ENCODE measurements at regions not wholly inside any gene's neighbourhood (a gene's known extent, or its start where the extent isn't known, plus 50 kb on each side); places are given as distances from the start of the nearest gene placed in this dataset.

- no peaks in the 10 kb centered on the region for H3K36me3 ChIP-seq (ENCODE audit: insufficient read depth, low read length)
- H3K9me3 ChIP-seq (replicated peaks; ENCODE audit: low read length) = no peaks in the 10 kb centered on the region
- no peaks in the 10 kb centered on the region for H3K4me1 ChIP-seq (ENCODE audit: control insufficient read depth, insufficient read depth, low read length)
- no peak overlapping the region for H3K4me2 ChIP-seq (ENCODE audit: low read length)
- H3K27me3 ChIP-seq (ENCODE audit: control insufficient read depth, insufficient read depth, low read length) = peaks cover 29% of the 10 kb centered on the region
- H3K4me3 ChIP-seq (ENCODE audit: low read length) = no peak overlapping the region
- no peak overlapping the region for H3K9ac ChIP-seq (ENCODE audit: low read depth, low read length)
Observed at GRCh38 chr10:117725993-117726392, 183.4 kb downstream of the EMX2 start.

- Histone ChIP-seq H3K4me2 (ENCODE audit: low read length) (no peak overlapping the region), H3K4me1 (ENCODE audit: control insufficient read depth, insufficient read depth, low read length) (no peaks in the 10 kb centered on the region), H3K27me3 (ENCODE audit: control insufficient read depth, insufficient read depth, low read length) (peaks cover 31% of the 10 kb centered on the region), H3K9me3 (replicated peaks; ENCODE audit: low read length) (no peaks in the 10 kb centered on the region), H3K36me3 (ENCODE audit: insufficient read depth, low read length) (no peaks in the 10 kb centered on the region), H3K9ac (ENCODE audit: low read depth, low read length) (no peak overlapping the region), H3K4me3 (ENCODE audit: low read length) (no peak overlapping the region)
Observed at GRCh38 chr10:117726596-117727295, 184.2 kb downstream of the EMX2 start.

- no peaks in the 10 kb centered on the region for H3K36me3 ChIP-seq (ENCODE audit: insufficient read depth, low read length)
- peaks cover 34% of the 10 kb centered on the region for H3K27me3 ChIP-seq (ENCODE audit: control insufficient read depth, insufficient read depth, low read length)
- no peak overlapping the region for H3K4me2 ChIP-seq (ENCODE audit: low read length)
- no peaks in the 10 kb centered on the region for H3K4me1 ChIP-seq (ENCODE audit: control insufficient read depth, insufficient read depth, low read length)
- no peak overlapping the region for H3K9ac ChIP-seq (ENCODE audit: low read depth, low read length)
- no peak overlapping the region for H3K4me3 ChIP-seq (ENCODE audit: low read length)
- no peaks in the 10 kb centered on the region for H3K9me3 ChIP-seq (replicated peaks; ENCODE audit: low read length)
Observed at GRCh38 chr10:117727421-117727820, 184.9 kb downstream of the EMX2 start.

GRCh38 chr10:117728087-117728486, 185.5 kb downstream of the EMX2 start:
- H3K36me3 ChIP-seq (ENCODE audit: insufficient read depth, low read length) = no peaks in the 10 kb centered on the region
- H3K4me3 ChIP-seq (ENCODE audit: low read length) = no peak overlapping the region
- H3K4me1 ChIP-seq (ENCODE audit: control insufficient read depth, insufficient read depth, low read length) = no peaks in the 10 kb centered on the region
- no peak overlapping the region for H3K9ac ChIP-seq (ENCODE audit: low read depth, low read length)
- H3K4me2 ChIP-seq (ENCODE audit: low read length) = no peak overlapping the region
- H3K9me3 ChIP-seq (replicated peaks; ENCODE audit: low read length) = no peaks in the 10 kb centered on the region
- H3K27me3 ChIP-seq (ENCODE audit: control insufficient read depth, insufficient read depth, low read length) = peaks cover 34% of the 10 kb centered on the region

- no peak overlapping the region for H3K9ac ChIP-seq (ENCODE audit: low read depth, low read length)
- no peak overlapping the region for H3K4me2 ChIP-seq (ENCODE audit: low read length)
- H3K36me3 ChIP-seq (ENCODE audit: insufficient read depth, low read length) = no peaks in the 10 kb centered on the region
- H3K9me3 ChIP-seq (replicated peaks; ENCODE audit: low read length) = no peaks in the 10 kb centered on the region
- no peak overlapping the region for H3K4me3 ChIP-seq (ENCODE audit: low read length)
- H3K27me3 ChIP-seq (ENCODE audit: control insufficient read depth, insufficient read depth, low read length) = peaks cover 31% of the 10 kb centered on the region
- no peaks in the 10 kb centered on the region for H3K4me1 ChIP-seq (ENCODE audit: control insufficient read depth, insufficient read depth, low read length)
Observed at GRCh38 chr10:117729156-117729555, 186.6 kb downstream of the EMX2 start.

- Histone ChIP-seq H3K9me3 (replicated peaks; ENCODE audit: low read length) (no peaks in the 10 kb centered on the region), H3K36me3 (ENCODE audit: insufficient read depth, low read length) (no peaks in the 10 kb centered on the region), H3K4me3 (ENCODE audit: low read length) (no peak overlapping the region), H3K4me1 (ENCODE audit: control insufficient read depth, insufficient read depth, low read length) (peaks cover 1% of the 10 kb centered on the region), H3K4me2 (ENCODE audit: low read length) (no peak overlapping the region), H3K27me3 (ENCODE audit: control insufficient read depth, insufficient read depth, low read length) (peaks cover 45% of the 10 kb centered on the region), H3K9ac (ENCODE audit: low read depth, low read length) (no peak overlapping the region)
Observed at GRCh38 chr10:117731121-117731791, 188.7 kb downstream of the EMX2 start.

- Histone ChIP-seq H3K9me3 (replicated peaks; ENCODE audit: low read length) (no peaks in the 10 kb centered on the region), H3K4me2 (ENCODE audit: low read length) (no peak overlapping the region), H3K4me3 (ENCODE audit: low read length) (no peak overlapping the region), H3K4me1 (ENCODE audit: control insufficient read depth, insufficient read depth, low read length) (peaks cover 6% of the 10 kb centered on the region), H3K27me3 (ENCODE audit: control insufficient read depth, insufficient read depth, low read length) (peaks cover 35% of the 10 kb centered on the region), H3K36me3 (ENCODE audit: insufficient read depth, low read length) (no peaks in the 10 kb centered on the region), H3K9ac (ENCODE audit: low read depth, low read length) (no peak overlapping the region)
Observed at GRCh38 chr10:117734731-117735405, 192.3 kb downstream of the EMX2 start.

GRCh38 chr10:117736655-117737054, 194.1 kb downstream of the EMX2 start:
- no peaks in the 10 kb centered on the region for H3K36me3 ChIP-seq (ENCODE audit: insufficient read depth, low read length)
- no peak overlapping the region for H3K4me3 ChIP-seq (ENCODE audit: low read length)
- H3K9ac ChIP-seq (ENCODE audit: low read depth, low read length) = no peak overlapping the region
- H3K9me3 ChIP-seq (replicated peaks; ENCODE audit: low read length) = no peaks in the 10 kb centered on the region
- no peak overlapping the region for H3K4me2 ChIP-seq (ENCODE audit: low read length)
- peaks cover 22% of the 10 kb centered on the region for H3K27me3 ChIP-seq (ENCODE audit: control insufficient read depth, insufficient read depth, low read length)
- H3K4me1 ChIP-seq (ENCODE audit: control insufficient read depth, insufficient read depth, low read length) = peaks cover 6% of the 10 kb centered on the region

- Histone ChIP-seq H3K9ac (ENCODE audit: low read depth, low read length) (no peak overlapping the region), H3K4me2 (ENCODE audit: low read length) (no peak overlapping the region), H3K9me3 (replicated peaks; ENCODE audit: low read length) (no peaks in the 10 kb centered on the region), H3K4me1 (ENCODE audit: control insufficient read depth, insufficient read depth, low read length) (peaks cover 6% of the 10 kb centered on the region), H3K4me3 (ENCODE audit: low read length) (no peak overlapping the region), H3K27me3 (ENCODE audit: control insufficient read depth, insufficient read depth, low read length) (peaks cover 8% of the 10 kb centered on the region), H3K36me3 (ENCODE audit: insufficient read depth, low read length) (no peaks in the 10 kb centered on the region)
Observed at GRCh38 chr10:117740088-117740487, 197.5 kb downstream of the EMX2 start.

GRCh38 chr10:117740691-117741222, 198.2 kb downstream of the EMX2 start:
- Histone ChIP-seq H3K27me3 (ENCODE audit: control insufficient read depth, insufficient read depth, low read length) (peaks cover 6% of the 10 kb centered on the region), H3K9me3 (replicated peaks; ENCODE audit: low read length) (no peaks in the 10 kb centered on the region), H3K4me2 (ENCODE audit: low read length) (no peak overlapping the region), H3K4me3 (ENCODE audit: low read length) (no peak overlapping the region), H3K9ac (ENCODE audit: low read depth, low read length) (no peak overlapping the region), H3K36me3 (ENCODE audit: insufficient read depth, low read length) (no peaks in the 10 kb centered on the region), H3K4me1 (ENCODE audit: control insufficient read depth, insufficient read depth, low read length) (peaks cover 6% of the 10 kb centered on the region)

GRCh38 chr10:117741524-117741923, 199.0 kb downstream of the EMX2 start:
- Histone ChIP-seq H3K27me3 (ENCODE audit: control insufficient read depth, insufficient read depth, low read length) (peaks cover 3% of the 10 kb centered on the region), H3K9me3 (replicated peaks; ENCODE audit: low read length) (no peaks in the 10 kb centered on the region), H3K36me3 (ENCODE audit: insufficient read depth, low read length) (no peaks in the 10 kb centered on the region), H3K4me1 (ENCODE audit: control insufficient read depth, insufficient read depth, low read length) (peaks cover 2% of the 10 kb centered on the region), H3K9ac (ENCODE audit: low read depth, low read length) (no peak overlapping the region), H3K4me2 (ENCODE audit: low read length) (no peak overlapping the region), H3K4me3 (ENCODE audit: low read length) (no peak overlapping the region)
